Naive thymus-derived CD4-positive, alpha-beta T cell (primary cell): ENCODE measurements at regions not wholly inside any gene's neighbourhood (a gene's known extent, or its start where the extent isn't known, plus 50 kb on each side); places are given as distances from the start of the nearest gene placed in this dataset.
A peak's percentile ranks its signal among the peaks of the same experiment; 100 is the strongest.

Experiments used
- ATAC-seq: fragments of 150-1000 bp; cut with Tn5 transposase; 2 replicates; pipeline ENCODE4 v1.10.0; 2021; ENCODE audit warnings: mild to moderate bottlenecking, moderate library complexity
- CTCF ChIA-PET: fragments of 350-600 bp; sonication (Branson Sonifier 250); formaldehyde crosslinking; loops from one replicate; lab custom pipeline; 2021; ENCODE audit warnings: antibody characterized with exemption; lab: Charles Lee
- POLR2A ChIA-PET: fragments of 350-600 bp; sonication (Branson Sonifier 250); formaldehyde crosslinking; loops from one replicate; lab custom pipeline; 2021; ENCODE audit warnings: antibody characterized with exemption, inconsistent platforms; lab: Charles Lee
- DNase-seq, 9 donors: peaks; one replicate each; pipeline versions ENCODE4 v3.0.0 to v3.0.0-alpha.2; 2020 to 2022; ENCODE audit warnings: mixed read lengths in 1 of 9
- H3K27ac ChIP-seq: one replicate; pipeline ENCODE4 v1.7.0; 2013; ENCODE audit warnings: mild to moderate bottlenecking, low read depth, low read length, moderate library complexity
- H3K27me3 ChIP-seq, 2 donors: one replicate each; pipeline ENCODE4 v1.7.0; 2013; ENCODE audit warnings: low read length in 2 of 2, mild to moderate bottlenecking in 2 of 2, moderate library complexity in 2 of 2; ENCODE audit not compliant: control insufficient read depth in 2 of 2, insufficient read depth in 2 of 2
- H3K36me3 ChIP-seq, 3 experiments: 1 replicate in 2 of 3; 2 replicates in 1 of 3; pipeline ENCODE4 v1.7.0; 2013; ENCODE audit warnings: low read length in 3 of 3, mild to moderate bottlenecking in 3 of 3, moderate library complexity in 1 of 3; ENCODE audit not compliant: insufficient read depth in 3 of 3, control insufficient read depth in 2 of 3
- H3K4me1 ChIP-seq, 2 donors: one replicate each; pipeline ENCODE4 v1.7.0; 2013; ENCODE audit warnings: low read length in 2 of 2, mild to moderate bottlenecking in 2 of 2, moderate library complexity in 1 of 2; ENCODE audit not compliant: control insufficient read depth in 2 of 2, insufficient read depth in 2 of 2
- H3K4me3 ChIP-seq: 2 replicates; pipeline ENCODE4 v1.7.0; 2013; ENCODE audit warnings: mild to moderate bottlenecking, low read length
- H3K9me3 ChIP-seq, 3 experiments: 1 replicate in 2 of 3; 2 replicates in 1 of 3; pipeline ENCODE4 v1.7.0; 2013; ENCODE audit warnings: low read length in 3 of 3; ENCODE audit not compliant: control insufficient read depth in 2 of 3
- H3K27ac Mint-ChIP-seq, 9 donors: one replicate each; pipeline ENCODE4 v1.8.0; 2020 to 2022; ENCODE audit warnings: mixed read lengths in 9 of 9, mild to moderate bottlenecking in 8 of 9, moderate library complexity in 5 of 9, inconsistent platforms in 2 of 9
- H3K27me3 Mint-ChIP-seq, 5 donors: one replicate each; pipeline ENCODE4 v1.8.0; 2021 to 2022; ENCODE audit warnings: mixed read lengths in 5 of 5, mild to moderate bottlenecking in 1 of 5
- H3K36me3 Mint-ChIP-seq, 5 donors: one replicate each; pipeline ENCODE4 v1.8.0; 2020 to 2022; ENCODE audit warnings: mixed read lengths in 5 of 5, mild to moderate bottlenecking in 3 of 5, inconsistent platforms in 1 of 5
- H3K4me1 Mint-ChIP-seq, 7 donors: one replicate each; pipeline ENCODE4 v1.8.0; 2020 to 2022; ENCODE audit warnings: mixed read lengths in 7 of 7, mild to moderate bottlenecking in 3 of 7, inconsistent platforms in 1 of 7
- H3K4me3 Mint-ChIP-seq, 10 donors: one replicate each; pipeline ENCODE4 v1.8.0; 2020 to 2022; ENCODE audit warnings: mild to moderate bottlenecking in 10 of 10, mixed read lengths in 10 of 10, moderate library complexity in 6 of 10, inconsistent platforms in 2 of 10
- H3K9me3 Mint-ChIP-seq, 11 donors: one replicate each; pipeline ENCODE4 v1.8.0; 2020 to 2022; ENCODE audit warnings: mixed read lengths in 11 of 11, mild to moderate bottlenecking in 4 of 11, inconsistent platforms in 1 of 11, moderate library complexity in 1 of 11
- intact Hi-C, 2 donors: fragments of 100-400 bp; cut with micrococcal nuclease; formaldehyde crosslinking; loops; one replicate each; pipeline ENCODE4 v1.15.1; 2023

GRCh38 chr2:64361151-64361938 is 92.6 kb upstream of the LGALSL start:
- no peak overlapping the region for H3K27ac ChIP-seq
- ChIA-PET CTCF (no interaction called here), POLR2A (no interaction called here)
- no peak overlapping the region for H3K4me3 Mint-ChIP-seq
- H3K27me3 Mint-ChIP-seq = peaks cover 10 to 26% (median 19%) of the 10 kb centered on the region in 5 donors
- peaks cover 0 to 8% (median 0%) of the 10 kb centered on the region in 7 donors for H3K4me1 Mint-ChIP-seq
- DNase-seq = no peak
- H3K36me3 ChIP-seq = no peaks in the 10 kb centered on the region
- H3K9me3 Mint-ChIP-seq = no peaks in the 10 kb centered on the region
- no peaks in the 10 kb centered on the region for H3K36me3 Mint-ChIP-seq
- no peak for ATAC-seq
- H3K4me1 ChIP-seq = no peaks in the 10 kb centered on the region
- H3K4me3 ChIP-seq = no peak overlapping the region
- no peaks in the 10 kb centered on the region for H3K9me3 ChIP-seq
- peak overlapping the region in 1 of 9 donors; percentile 15 for H3K27ac Mint-ChIP-seq
- H3K27me3 ChIP-seq = no peaks in the 10 kb centered on the region
- intact Hi-C loops = no loop called here

- Mint-ChIP-seq H3K4me1 (peaks cover 0 to 15% (median 0%) of the 10 kb centered on the region in 7 donors), H3K27ac (no peak overlapping the region), H3K9me3 (no peaks in the 10 kb centered on the region), H3K4me3 (no peak overlapping the region), H3K36me3 (no peaks in the 10 kb centered on the region), H3K27me3 (peaks cover 3 to 17% (median 14%) of the 10 kb centered on the region in 5 donors)
- ChIA-PET CTCF (interaction anchor here (1.6 kb wide), 1 partner anchor 31 kb away, joined by 5 read pairs; no protein-coding TSS in a partner anchor), POLR2A (no interaction called here)
- Histone ChIP-seq H3K27me3 (no peaks in the 10 kb centered on the region), H3K27ac (no peak overlapping the region), H3K36me3 (no peaks in the 10 kb centered on the region), H3K9me3 (no peaks in the 10 kb centered on the region), H3K4me1 (no peaks in the 10 kb centered on the region), H3K4me3 (no peak overlapping the region)
- DNase-seq = no peak
- intact Hi-C loops = no loop called here
- no peak for ATAC-seq
Observed at GRCh38 chr2:64362562-64363026, 91.4 kb upstream of the LGALSL start.

GRCh38 chr2:64363140-64363539 is 90.8 kb upstream of the LGALSL start:
- Histone ChIP-seq H3K4me1 (no peaks in the 10 kb centered on the region), H3K36me3 (no peaks in the 10 kb centered on the region), H3K27me3 (no peaks in the 10 kb centered on the region), H3K4me3 (no peak overlapping the region), H3K9me3 (no peaks in the 10 kb centered on the region), H3K27ac (no peak overlapping the region)
- H3K4me1 Mint-ChIP-seq = peaks cover 0 to 15% (median 0%) of the 10 kb centered on the region in 7 donors
- no peaks in the 10 kb centered on the region for H3K36me3 Mint-ChIP-seq
- ChIA-PET POLR2A (no interaction called here), CTCF (interaction anchor here (1.6 kb wide), 1 partner anchor 32 kb away, joined by 5 read pairs; no protein-coding TSS in a partner anchor)
- intact Hi-C loops = no loop called here
- no peaks in the 10 kb centered on the region for H3K9me3 Mint-ChIP-seq
- no peak overlapping the region for H3K4me3 Mint-ChIP-seq
- H3K27me3 Mint-ChIP-seq = peaks cover 0 to 17% (median 11%) of the 10 kb centered on the region in 5 donors
- DNase-seq = no peak
- no peak overlapping the region for H3K27ac Mint-ChIP-seq
- ATAC-seq = no peak

- Mint-ChIP-seq H3K4me3 (no peak overlapping the region), H3K27me3 (peaks cover 0 to 14% (median 11%) of the 10 kb centered on the region in 5 donors), H3K36me3 (no peaks in the 10 kb centered on the region), H3K9me3 (no peaks in the 10 kb centered on the region), H3K4me1 (peaks cover 0 to 15% (median 0%) of the 10 kb centered on the region in 7 donors), H3K27ac (no peak overlapping the region)
- no peak for ATAC-seq
- H3K4me3 ChIP-seq = no peak overlapping the region
- intact Hi-C loops = no loop called here
- no peak overlapping the region for H3K27ac ChIP-seq
- ChIA-PET POLR2A (no interaction called here), CTCF (interaction anchor here (1.6 kb wide), 1 partner anchor 33 kb away, joined by 5 read pairs; no protein-coding TSS in a partner anchor)
- no peaks in the 10 kb centered on the region for H3K36me3 ChIP-seq
- DNase-seq = no peak
- no peaks in the 10 kb centered on the region for H3K9me3 ChIP-seq
- no peaks in the 10 kb centered on the region for H3K4me1 ChIP-seq
- no peaks in the 10 kb centered on the region for H3K27me3 ChIP-seq
Observed at GRCh38 chr2:64363848-64364247, 90.1 kb upstream of the LGALSL start.

GRCh38 chr2:64367444-64368232 is 86.3 kb upstream of the LGALSL start:
- H3K36me3 ChIP-seq = no peaks in the 10 kb centered on the region
- H3K4me3 ChIP-seq = no peak overlapping the region
- H3K27ac ChIP-seq = no peak overlapping the region
- POLR2A ChIA-PET = no interaction called here
- H3K9me3 ChIP-seq = no peaks in the 10 kb centered on the region
- Mint-ChIP-seq H3K4me3 (no peak overlapping the region), H3K4me1 (peaks cover 0 to 8% (median 0%) of the 10 kb centered on the region in 7 donors), H3K36me3 (no peaks in the 10 kb centered on the region), H3K27me3 (peaks cover 0 to 12% (median 3%) of the 10 kb centered on the region in 5 donors), H3K9me3 (no peaks in the 10 kb centered on the region), H3K27ac (no peak overlapping the region)
- H3K4me1 ChIP-seq = no peaks in the 10 kb centered on the region
- CTCF ChIA-PET = no interaction called here
- H3K27me3 ChIP-seq = no peaks in the 10 kb centered on the region
- ATAC-seq (no peak), DNase-seq (no peak)
- intact Hi-C loops = no loop called here

- Histone ChIP-seq H3K4me3 (no peak overlapping the region), H3K27ac (no peak overlapping the region), H3K27me3 (no peaks in the 10 kb centered on the region), H3K36me3 (no peaks in the 10 kb centered on the region), H3K4me1 (no peaks in the 10 kb centered on the region), H3K9me3 (no peaks in the 10 kb centered on the region)
- Mint-ChIP-seq H3K4me3 (no peak overlapping the region), H3K9me3 (no peaks in the 10 kb centered on the region), H3K27me3 (peaks cover 0 to 18% (median 0%) of the 10 kb centered on the region in 5 donors), H3K36me3 (no peaks in the 10 kb centered on the region), H3K27ac (no peak overlapping the region), H3K4me1 (peaks cover 0 to 8% (median 0%) of the 10 kb centered on the region in 7 donors)
- DNase-seq (no peak), ATAC-seq (no peak)
- CTCF ChIA-PET = no interaction called here
- POLR2A ChIA-PET = no interaction called here
- intact Hi-C loops = no loop called here
Observed at GRCh38 chr2:64369706-64370105, 84.3 kb upstream of the LGALSL start.
